H1 (cell line): ENCODE measurements at regions not wholly inside any gene's neighbourhood (a gene's known extent, or its start where the extent isn't known, plus 50 kb on each side); places are given as distances from the start of the nearest gene placed in this dataset.

ENCODE experiments used
- HDAC6 ChIP-seq: IDR thresholded peaks from one replicate; pipeline ENCODE4 v1.7.1; 2012; ENCODE audit warnings: low read depth, mild to moderate bottlenecking, inconsistent platforms, low read length, moderate library complexity
- MAFK ChIP-seq: IDR thresholded peaks from 2 replicates; pipeline ENCODE4 v1.6.1; 2012; ENCODE audit warnings: low read depth, mild to moderate bottlenecking, improper control_type of control experiment, low read length
- POLR2AphosphoS5 ChIP-seq: IDR thresholded peaks from 2 replicates; pipeline ENCODE4 v1.6.1; 2011; ENCODE audit warnings: low read depth, low read length
- RNF2 ChIP-seq: fragments of 200-900, 300-1000 bp; sonication (generic); IDR thresholded peaks from 2 replicates; pipeline ENCODE4 v1.7.1; 2016; ENCODE audit warnings: borderline replicate concordance, low read depth, mild to moderate bottlenecking, antibody characterized with exemption, low read length; ENCODE audit not compliant: poor library complexity, severe bottlenecking; ENCODE audit errors: missing control alignments
- SIRT6 ChIP-seq: IDR thresholded peaks from one replicate; pipeline ENCODE4 v1.7.1; 2012; ENCODE audit warnings: low read length, inconsistent platforms
- SIX5 ChIP-seq: IDR thresholded peaks from 2 replicates; pipeline ENCODE4 v1.6.1; 2011; ENCODE audit warnings: mild to moderate bottlenecking, low read depth, low read length
- SP1 ChIP-seq: IDR thresholded peaks from 2 replicates; pipeline ENCODE4 v1.6.1; 2011; ENCODE audit warnings: low read depth, low read length
- SP4 ChIP-seq: IDR thresholded peaks from 2 replicates; pipeline ENCODE4 v1.6.1; 2012; ENCODE audit warnings: low read length, inconsistent platforms
- TEAD4 ChIP-seq: IDR thresholded peaks from 2 replicates; pipeline ENCODE4 v1.6.1; 2012; ENCODE audit warnings: low read depth, low read length, inconsistent platforms, mixed read lengths

- TF ChIP-seq SP1 = no peak
- TF ChIP-seq MAFK = no peak
- no peak for TF ChIP-seq SIX5
- no peak for TF ChIP-seq POLR2AphosphoS5
- no peak for TF ChIP-seq RNF2
- no peak for TF ChIP-seq SP4
- TF ChIP-seq SIRT6 = no peak
- no peak for TF ChIP-seq HDAC6
- no peak for TF ChIP-seq TEAD4
Measured at GRCh38 chr7:130888468-130888867, 154.5 kb upstream of the KLF14 start (continued).
